ENCODE measurements at regions not wholly inside any gene's neighbourhood (a gene's known extent, or its start where the extent isn't known, plus 50 kb on each side); places are given as distances from the start of the nearest gene placed in this dataset.

- no peak for TF ChIP-seq POLR2A (IDR thresholded peaks at IDR 0.05; ENCODE audit: low read length)
- TF ChIP-seq GATA1 (IDR thresholded peaks at IDR 0.05; ENCODE audit: low read depth, low read length) = no peak
Observed at GRCh38 chr4:23038626-23039491, 346.1 kb downstream of the GBA3 start.

Data from erythroblast (primary cell).